ENCODE measurements at regions not wholly inside any gene's neighbourhood (a gene's known extent, or its start where the extent isn't known, plus 50 kb on each side); places are given as distances from the start of the nearest gene placed in this dataset.
A peak's percentile ranks its signal among the peaks of the same experiment; 100 is the strongest.

GRCh38 chr6:103198386-103198785 is 1661.3 kb downstream of the HACE1 start:
- FAIRE-seq, result no peak
- no peak for TF ChIP-seq NRF1 (conservative IDR thresholded peaks at IDR 0.05; ENCODE audit: low read depth, low read length)
- TF ChIP-seq CHD1 (IDR thresholded peaks at IDR 0.05; ENCODE audit: low read depth, low read length), result no peak
- TF ChIP-seq E2F4 (IDR thresholded peaks at IDR 0.05; ENCODE audit: low read depth, low read length), result no peak

GRCh38 chr6:103193413-103193812 is 1666.3 kb downstream of the HACE1 start:
- no peak for DNase-seq (ENCODE audit: low read depth, low spot score)
- intact Hi-C loops (cut with micrococcal nuclease; ENCODE audit: unreplicated experiment), result no loop called here
- ChIA-PET CTCF (no interaction called here), RAD21 (ENCODE audit: unreplicated experiment) (interaction anchor here (0.7 kb wide), 1 partner anchor 18 kb away, joined by 3 read pairs; no protein-coding TSS in a partner anchor), POLR2A (no interaction called here), SMC1A (ENCODE audit: uncharacterized antibody, unreplicated experiment) (interaction anchor here (1.3 kb wide), 1 partner anchor 21 kb away, joined by 5 read pairs; no protein-coding TSS in a partner anchor)
- peak; percentile 83 for ATAC-seq
- Histone ChIP-seq H3K9ac (ENCODE audit: control insufficient read depth, insufficient read depth, low read length) (no peak overlapping the region), H3K79me2 (ENCODE audit: control insufficient read depth, insufficient read depth, low read length) (no peaks in the 10 kb centered on the region), H4K20me1 (ENCODE audit: control insufficient read depth, insufficient read depth) (no peaks in the 10 kb centered on the region), H3K27ac (ENCODE audit: control insufficient read depth, insufficient read depth) (no peak overlapping the region), H3K4me3 (no peak overlapping the region), H2AFZ (ENCODE audit: control insufficient read depth, low read depth, low read length) (no peak overlapping the region), H3K4me2 (ENCODE audit: control insufficient read depth, insufficient read depth) (no peak overlapping the region), H3K9me3 (replicated peaks; ENCODE audit: control insufficient read depth, insufficient read depth, low read length) (no peaks in the 10 kb centered on the region), H3K36me3 (ENCODE audit: control insufficient read depth in 2 of 2, insufficient read depth in 2 of 2, low read length in 1 of 2) (no peaks in the 10 kb centered on the region), H3K4me1 (ENCODE audit: control insufficient read depth, insufficient read depth, low read length) (no peaks in the 10 kb centered on the region), H3K27me3 (replicated peaks in 1 of 2; ENCODE audit: control insufficient read depth in 2 of 2, insufficient read depth in 2 of 2, low read length in 1 of 2) (no peaks in the 10 kb centered on the region)
- FAIRE-seq, result no peak
- in situ Hi-C loops (cut with MboI), result no loop called here
- BruUV-seq (replicated peaks), result no TSS peak
- 2% methylated on average over 3 of the region's 3 CpGs for WGBS (ENCODE audit: insufficient coverage, insufficient replicate concordance, low lambda C conversion rate, missing lambda C conversion rate)
- no peak for TF ChIP-seq FOXM1 (IDR thresholded peaks at IDR 0.05; ENCODE audit: low read depth, low read length)
- no peak; the same call in 1 of the 2 replicates for TF ChIP-seq USF2 (IDR thresholded peaks at IDR 0.05; ENCODE audit: borderline replicate concordance, low read depth, low read length)
- TF ChIP-seq RAD51 (IDR thresholded peaks at IDR 0.05), result peak; percentile 73; the same call in 1 of the 2 replicates
- peak; percentile 63; the same call in 1 of the 2 replicates for TF ChIP-seq SPI1 (IDR thresholded peaks at IDR 0.05; ENCODE audit: borderline replicate concordance, insufficient read depth, low read depth, low read length)
- peak; percentile 87 for TF ChIP-seq RELB (IDR thresholded peaks at IDR 0.05; ENCODE audit: low read depth)
- 0 out of 4 replicates have a peak, but pooled peaks of 1 of the 2 experiments have one; percentile 7 for TF ChIP-seq EP300 (IDR thresholded peaks at IDR 0.05; ENCODE audit: borderline replicate concordance in 1 of 2, control insufficient read depth in 1 of 2, low read depth in 2 of 2, low read length in 2 of 2)
- TF ChIP-seq MLLT1 (IDR thresholded peaks at IDR 0.05), result 0 out of 2 replicates have a peak, but pooled peaks have one; percentile 15
- no peak for TF ChIP-seq SMARCA5 (IDR thresholded peaks at IDR 0.05)

More at GRCh38 chr6:103198386-103198785, 1661.3 kb downstream of the HACE1 start:
- ChIA-PET SMC1A (ENCODE audit: uncharacterized antibody, unreplicated experiment) (interaction anchor here (1.2 to 4.3 kb wide), 3 partner anchors 10 to 15 kb away, joined by 3 to 18 read pairs (median 13); no protein-coding TSS in a partner anchor), POLR2A (no interaction called here), CTCF (interaction anchor here (1.5 to 2.5 kb wide), 2 partner anchors 8 to 13 kb away, joined by 3 to 9 read pairs; no protein-coding TSS in a partner anchor), RAD21 (ENCODE audit: unreplicated experiment) (interaction anchor here (1.1 kb wide), 1 partner anchor 19 kb away, joined by 3 read pairs; no protein-coding TSS in a partner anchor)
- Histone ChIP-seq H3K4me1 (ENCODE audit: control insufficient read depth, insufficient read depth, low read length) (no peaks in the 10 kb centered on the region), H2AFZ (ENCODE audit: control insufficient read depth, low read depth, low read length) (no peak overlapping the region), H3K9me3 (replicated peaks; ENCODE audit: control insufficient read depth, insufficient read depth, low read length) (no peaks in the 10 kb centered on the region), H3K4me2 (ENCODE audit: control insufficient read depth, insufficient read depth) (no peak overlapping the region), H4K20me1 (ENCODE audit: control insufficient read depth, insufficient read depth) (no peaks in the 10 kb centered on the region), H3K79me2 (ENCODE audit: control insufficient read depth, insufficient read depth, low read length) (no peaks in the 10 kb centered on the region), H3K27ac (ENCODE audit: control insufficient read depth, insufficient read depth) (no peak overlapping the region), H3K4me3 (no peak overlapping the region), H3K27me3 (replicated peaks in 1 of 2; ENCODE audit: control insufficient read depth in 2 of 2, insufficient read depth in 2 of 2, low read length in 1 of 2) (no peaks in the 10 kb centered on the region), H3K9ac (ENCODE audit: control insufficient read depth, insufficient read depth, low read length) (no peak overlapping the region), H3K36me3 (ENCODE audit: control insufficient read depth in 2 of 2, insufficient read depth in 2 of 2, low read length in 1 of 2) (no peaks in the 10 kb centered on the region)
- 63% methylated on average over 6 of the region's 6 CpGs for WGBS (ENCODE audit: insufficient coverage, insufficient replicate concordance, low lambda C conversion rate, missing lambda C conversion rate)
- in situ Hi-C loops (cut with MboI) (no loop called here), intact Hi-C loops (cut with micrococcal nuclease; ENCODE audit: unreplicated experiment) (no loop called here)
- BruUV-seq (replicated peaks), result no TSS peak
- DNase-seq (ENCODE audit: low read depth, low spot score) (no peak), ATAC-seq (no peak)
